Activated naive CD4-positive, alpha-beta T cell treated with anti-CD3 and anti-CD28 coated beads, Interleukin-2, amount 50 U/mL, for 24 hours (primary cell): ENCODE measurements at regions not wholly inside any gene's neighbourhood (a gene's known extent, or its start where the extent isn't known, plus 50 kb on each side); places are given as distances from the start of the nearest gene placed in this dataset.

Experiments
- H3K27ac Mint-ChIP-seq: one replicate; pipeline ENCODE4 v1.8.0; 2021; ENCODE audit warnings: mild to moderate bottlenecking, mixed read lengths
- H3K27me3 Mint-ChIP-seq: one replicate; pipeline ENCODE4 v1.8.0; 2021; ENCODE audit warnings: mixed read lengths
- H3K36me3 Mint-ChIP-seq: one replicate; pipeline ENCODE4 v1.8.0; 2021; ENCODE audit warnings: mixed read lengths
- H3K4me1 Mint-ChIP-seq: one replicate; pipeline ENCODE4 v1.8.0; 2021; ENCODE audit warnings: mixed read lengths
- H3K4me3 Mint-ChIP-seq: one replicate; pipeline ENCODE4 v1.8.0; 2021; ENCODE audit warnings: mild to moderate bottlenecking, mixed read lengths
- H3K9me3 Mint-ChIP-seq: one replicate; pipeline ENCODE4 v1.8.0; 2021; ENCODE audit warnings: mixed read lengths

DNA sequence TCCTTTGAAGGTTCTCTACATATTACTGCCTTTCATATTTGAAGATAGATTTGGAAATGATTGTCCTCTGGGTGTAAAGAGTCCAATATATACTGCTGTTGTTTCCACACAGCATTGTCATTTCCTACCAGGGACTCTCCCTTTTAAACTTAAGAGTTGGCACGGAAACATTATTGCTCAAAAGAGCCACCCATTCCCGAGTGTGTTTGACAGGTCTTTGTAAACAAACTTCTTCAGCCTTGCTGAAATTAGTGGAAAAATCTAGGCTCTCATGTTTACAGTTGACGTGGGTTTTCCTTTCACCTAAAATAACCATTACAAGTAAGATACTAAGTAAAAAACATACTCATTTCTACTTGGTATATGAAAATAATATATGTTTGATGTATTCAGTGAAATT lies 111.4 kb upstream of the LIMCH1 start:
- H3K9me3 Mint-ChIP-seq = no peaks in the 10 kb centered on the region
- no peak overlapping the region for H3K27ac Mint-ChIP-seq
- no peaks in the 10 kb centered on the region for H3K36me3 Mint-ChIP-seq
- no peak overlapping the region for H3K4me3 Mint-ChIP-seq
- H3K27me3 Mint-ChIP-seq = peaks cover 1% of the 10 kb centered on the region
- no peaks in the 10 kb centered on the region for H3K4me1 Mint-ChIP-seq

DNA sequence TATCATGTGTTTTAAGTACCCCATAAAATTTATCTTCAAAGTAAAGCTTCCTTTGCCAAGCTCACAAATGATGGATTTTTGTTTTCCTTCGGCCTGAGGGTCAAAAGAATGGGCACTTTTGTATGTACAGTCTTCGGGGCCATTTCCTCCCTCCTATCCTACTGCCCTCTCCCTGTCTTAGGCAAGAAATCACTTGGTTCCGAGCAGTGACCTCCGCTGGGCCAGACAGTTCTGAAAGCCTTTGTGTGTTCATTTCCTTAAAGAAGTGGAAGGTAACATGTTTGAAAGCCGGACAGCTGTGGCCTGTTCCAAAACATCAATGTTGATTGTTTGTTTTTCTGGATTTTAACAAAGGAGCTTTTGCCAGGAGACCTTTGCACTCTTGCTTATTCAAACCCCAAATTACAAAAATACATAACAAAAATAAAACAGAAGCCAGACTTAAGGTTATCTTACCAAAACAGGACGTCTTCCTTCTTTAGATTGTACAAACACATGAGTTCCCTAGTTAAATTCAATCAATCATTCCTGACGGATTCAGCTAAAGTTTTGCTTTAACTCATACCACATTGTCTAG lies 110.6 kb upstream of the LIMCH1 start:
- no peaks in the 10 kb centered on the region for H3K9me3 Mint-ChIP-seq

DNA sequence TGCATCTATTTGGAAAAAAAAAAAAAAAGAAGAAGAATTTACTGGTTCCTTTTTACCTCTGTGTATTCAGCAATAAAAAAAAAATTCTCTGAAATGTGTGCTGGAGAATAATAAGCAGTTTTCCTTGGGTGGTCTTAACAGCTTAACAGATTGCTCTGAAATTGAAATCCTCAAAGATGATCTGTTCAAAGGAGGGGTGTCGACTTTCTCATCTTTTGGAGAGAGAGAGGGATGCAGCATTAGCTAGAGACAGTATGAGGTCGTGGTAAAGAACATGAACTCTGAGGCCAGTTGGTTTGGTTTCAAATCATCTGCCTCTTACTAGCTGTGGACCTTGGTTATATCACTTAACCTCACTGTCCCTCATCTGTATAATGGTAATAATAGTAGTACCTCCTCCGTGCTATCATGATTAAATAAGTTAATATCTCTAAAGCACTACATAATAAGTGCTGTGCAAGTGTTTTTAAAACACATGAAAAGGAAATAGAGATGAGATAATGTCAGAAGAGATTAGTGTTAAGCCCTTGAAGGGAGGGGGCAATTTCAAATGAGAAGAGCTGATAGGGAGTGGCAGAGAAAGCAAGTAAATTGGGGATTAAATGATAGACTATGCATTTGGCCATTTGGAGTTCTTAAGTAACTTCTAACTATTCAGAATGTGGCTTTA lies 109.9 kb upstream of the LIMCH1 start:
- Mint-ChIP-seq H3K36me3 (no peaks in the 10 kb centered on the region), H3K27ac (no peak overlapping the region), H3K4me3 (no peak overlapping the region), H3K27me3 (peaks cover 1% of the 10 kb centered on the region), H3K4me1 (no peaks in the 10 kb centered on the region), H3K9me3 (no peaks in the 10 kb centered on the region)

More for the DNA sequence above, 110.6 kb upstream of the LIMCH1 start:
- Mint-ChIP-seq H3K36me3 (no peaks in the 10 kb centered on the region), H3K4me1 (no peaks in the 10 kb centered on the region), H3K27ac (no peak overlapping the region), H3K27me3 (peaks cover 1% of the 10 kb centered on the region), H3K4me3 (no peak overlapping the region)

DNA sequence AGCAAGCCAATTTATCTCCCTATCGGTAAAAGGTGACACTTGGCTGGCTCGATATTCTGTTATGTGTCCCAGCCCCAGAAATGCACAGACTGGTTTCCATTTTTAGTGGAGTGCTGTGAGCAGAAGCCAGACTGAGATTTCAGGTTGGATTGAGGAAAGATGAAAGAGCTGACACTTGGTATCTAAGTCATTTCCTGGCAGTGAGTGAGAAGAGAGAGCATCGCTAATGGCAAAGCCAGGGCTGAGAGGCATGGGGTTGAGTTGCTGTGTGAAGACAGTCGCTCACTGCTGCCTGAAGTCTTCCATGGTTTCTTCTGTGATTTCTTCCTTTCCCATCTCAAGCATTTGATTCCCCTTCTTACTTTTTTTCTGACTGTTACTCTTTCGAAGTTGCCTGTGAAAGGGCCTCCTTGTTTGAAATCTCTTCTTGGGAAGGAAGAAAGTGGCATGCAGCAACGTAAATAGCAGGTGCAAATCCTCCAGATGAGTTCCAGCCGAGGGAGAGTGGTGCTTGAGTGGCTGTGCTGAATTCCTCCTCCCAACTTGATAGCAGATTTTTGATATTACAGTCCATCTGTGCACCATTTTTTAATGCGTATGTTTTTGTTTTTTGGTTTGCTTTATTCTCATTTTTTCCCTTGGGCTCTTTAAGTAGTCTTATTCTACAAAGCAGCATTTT lies 109.2 kb upstream of the LIMCH1 start:
- Mint-ChIP-seq H3K9me3 (no peaks in the 10 kb centered on the region), H3K27me3 (peaks cover 1% of the 10 kb centered on the region), H3K4me3 (no peak overlapping the region), H3K27ac (no peak overlapping the region), H3K4me1 (no peaks in the 10 kb centered on the region), H3K36me3 (no peaks in the 10 kb centered on the region)

DNA sequence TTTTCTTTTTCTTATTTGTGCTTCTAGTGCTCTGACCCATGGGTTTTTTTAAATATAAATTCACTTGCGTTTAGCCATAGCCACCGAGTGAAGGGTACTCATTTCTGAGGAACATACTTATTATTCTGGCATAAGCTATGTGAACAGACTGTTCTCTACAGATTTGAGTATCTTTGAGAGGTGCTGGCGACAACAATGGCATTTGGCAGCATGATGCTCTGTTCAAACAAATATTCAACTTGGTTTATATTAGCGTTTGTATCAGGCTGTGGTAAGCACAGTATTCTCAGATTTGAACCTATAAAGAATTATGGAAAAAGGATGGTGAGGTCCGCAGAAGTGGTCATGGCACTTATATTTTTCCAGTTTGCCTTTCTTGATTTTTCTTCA lies 108.7 kb upstream of the LIMCH1 start:
- Mint-ChIP-seq H3K4me3 (no peak overlapping the region), H3K4me1 (no peaks in the 10 kb centered on the region), H3K9me3 (no peaks in the 10 kb centered on the region), H3K27ac (no peak overlapping the region), H3K27me3 (peaks cover 1% of the 10 kb centered on the region), H3K36me3 (no peaks in the 10 kb centered on the region)

DNA sequence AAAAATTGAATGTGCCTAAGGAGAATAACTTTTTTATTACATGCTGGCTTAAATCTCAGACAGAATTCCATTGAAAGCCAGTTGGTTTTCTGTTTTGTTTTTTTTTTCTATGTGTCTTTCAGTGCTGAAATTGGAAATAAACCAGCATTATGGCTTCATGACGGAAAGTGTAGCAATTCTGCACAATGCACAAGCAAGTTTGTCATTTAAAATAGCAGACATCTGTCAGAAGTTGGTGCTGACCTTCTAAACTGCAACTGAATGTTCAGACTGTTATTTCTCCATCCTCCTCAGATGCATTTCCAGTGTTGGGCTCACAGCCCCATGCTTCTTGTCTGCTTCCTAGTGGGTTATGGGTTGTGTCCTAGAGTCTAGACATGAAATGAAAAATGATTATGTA lies 107.2 kb upstream of the LIMCH1 start:
- Mint-ChIP-seq H3K36me3 (no peaks in the 10 kb centered on the region), H3K27ac (no peak overlapping the region)

DNA sequence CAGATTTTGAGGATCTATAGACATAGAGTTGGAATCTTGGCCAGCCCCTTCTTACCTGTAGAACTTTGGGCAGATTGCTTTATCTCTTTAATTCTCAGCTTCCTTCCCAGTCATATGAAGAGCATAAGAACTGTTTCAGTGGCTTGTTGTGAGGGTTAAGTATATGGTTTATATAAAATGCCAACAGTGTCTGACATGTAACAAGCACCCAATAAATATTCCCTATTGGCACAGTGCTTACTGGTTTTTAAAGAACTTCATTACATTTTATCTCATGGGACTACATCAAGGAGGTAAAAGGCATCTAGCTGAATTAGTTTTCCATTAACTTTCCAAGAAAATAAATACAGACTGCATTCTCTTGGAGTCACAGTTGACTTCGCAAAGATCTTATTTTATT lies 106.7 kb upstream of the LIMCH1 start:
- no peaks in the 10 kb centered on the region for H3K9me3 Mint-ChIP-seq
- no peaks in the 10 kb centered on the region for H3K27me3 Mint-ChIP-seq
- H3K4me1 Mint-ChIP-seq = no peaks in the 10 kb centered on the region
- H3K36me3 Mint-ChIP-seq = no peaks in the 10 kb centered on the region
- H3K4me3 Mint-ChIP-seq = no peak overlapping the region
- no peak overlapping the region for H3K27ac Mint-ChIP-seq

More for the DNA sequence above, 107.2 kb upstream of the LIMCH1 start:
- Mint-ChIP-seq H3K4me3 (no peak overlapping the region), H3K4me1 (no peaks in the 10 kb centered on the region), H3K9me3 (no peaks in the 10 kb centered on the region), H3K27me3 (no peaks in the 10 kb centered on the region)

DNA sequence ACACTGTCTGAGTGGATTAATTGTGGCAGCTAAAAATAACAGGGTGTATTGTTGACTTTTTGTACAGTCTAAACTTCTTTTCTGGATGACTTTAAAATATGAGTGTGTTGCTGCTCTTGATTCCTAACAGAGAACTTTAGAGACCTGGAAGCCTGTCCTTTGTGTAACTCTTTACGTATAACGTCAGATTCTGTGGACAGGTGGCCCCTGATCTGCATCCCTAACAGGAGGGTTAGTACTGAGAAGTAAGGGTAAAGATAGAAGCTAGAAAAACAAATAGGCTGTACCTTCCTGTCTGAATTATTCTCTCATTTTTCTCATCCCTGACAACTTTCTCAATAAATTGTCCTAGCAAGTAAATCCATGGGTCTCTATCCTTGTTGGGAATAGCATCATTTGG lies 105.7 kb upstream of the LIMCH1 start:
- Mint-ChIP-seq H3K4me1 (no peaks in the 10 kb centered on the region), H3K9me3 (no peaks in the 10 kb centered on the region)

DNA sequence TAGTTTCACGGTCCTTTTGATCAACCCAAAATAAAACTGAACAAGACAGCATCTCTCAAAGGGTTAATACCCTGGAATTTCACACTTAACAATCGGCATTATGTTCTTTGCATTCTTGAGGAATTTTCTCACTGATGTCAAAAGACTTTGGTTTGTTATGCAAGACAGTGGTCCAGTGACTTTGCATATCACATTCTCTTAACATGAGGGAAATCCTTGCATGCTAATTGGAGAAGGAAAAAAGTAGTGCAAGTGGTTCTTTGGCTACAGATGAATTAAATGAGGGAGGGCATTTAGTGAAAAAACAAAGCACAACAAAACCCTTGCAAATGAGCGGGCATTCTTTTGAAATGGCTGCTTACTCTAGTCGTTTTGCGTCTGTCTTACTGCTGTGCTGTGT lies 105.1 kb upstream of the LIMCH1 start:
- H3K4me1 Mint-ChIP-seq = no peaks in the 10 kb centered on the region
- no peaks in the 10 kb centered on the region for H3K27me3 Mint-ChIP-seq
- H3K4me3 Mint-ChIP-seq = no peak overlapping the region
- no peak overlapping the region for H3K27ac Mint-ChIP-seq
- H3K36me3 Mint-ChIP-seq = no peaks in the 10 kb centered on the region
- H3K9me3 Mint-ChIP-seq = no peaks in the 10 kb centered on the region

More for the DNA sequence above, 105.7 kb upstream of the LIMCH1 start:
- no peak overlapping the region for H3K27ac Mint-ChIP-seq
- H3K36me3 Mint-ChIP-seq = no peaks in the 10 kb centered on the region
- no peak overlapping the region for H3K4me3 Mint-ChIP-seq
- H3K27me3 Mint-ChIP-seq = no peaks in the 10 kb centered on the region

DNA sequence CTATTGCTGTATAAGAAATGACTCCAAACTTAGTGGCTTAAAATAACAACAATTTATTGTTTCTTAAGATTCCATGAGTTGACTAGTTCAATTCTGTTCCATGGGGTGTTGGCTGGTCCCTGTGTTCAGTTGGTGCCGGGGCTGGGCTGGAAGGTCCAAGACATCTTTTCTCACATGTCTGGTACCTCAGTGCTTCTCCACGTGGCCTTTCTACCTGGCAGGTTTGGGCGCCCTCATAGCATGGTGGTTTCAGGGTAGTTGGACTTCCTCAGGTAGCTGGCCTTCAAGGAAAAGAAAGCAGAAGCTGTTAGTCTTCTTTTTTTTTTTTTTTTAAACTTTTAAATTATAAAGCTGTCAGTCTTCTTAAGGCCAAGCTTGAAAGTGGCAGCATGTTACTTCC lies 104.6 kb upstream of the LIMCH1 start:
- no peak overlapping the region for H3K27ac Mint-ChIP-seq
- no peaks in the 10 kb centered on the region for H3K4me1 Mint-ChIP-seq
- no peaks in the 10 kb centered on the region for H3K36me3 Mint-ChIP-seq
- no peaks in the 10 kb centered on the region for H3K27me3 Mint-ChIP-seq
- no peak overlapping the region for H3K4me3 Mint-ChIP-seq
- no peaks in the 10 kb centered on the region for H3K9me3 Mint-ChIP-seq

DNA sequence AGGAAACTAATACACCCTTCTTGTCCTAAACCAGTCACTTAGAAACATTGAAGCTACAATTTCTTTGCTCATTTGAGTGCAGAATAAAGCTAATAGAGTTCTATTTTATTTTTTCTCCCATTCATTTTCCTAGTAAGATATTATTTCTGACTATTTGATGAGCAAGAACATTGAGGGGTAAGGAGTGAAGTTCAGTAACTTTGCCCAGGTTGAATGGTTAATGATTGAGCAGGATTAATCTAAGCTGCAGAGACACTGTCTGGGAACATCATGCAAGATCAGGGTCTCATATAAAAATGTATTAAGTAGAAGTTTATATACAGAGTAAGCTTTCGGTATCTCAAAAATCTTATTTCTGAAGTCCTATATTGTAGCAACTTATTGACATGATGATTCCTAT lies 102.4 kb upstream of the LIMCH1 start:
- H3K27ac Mint-ChIP-seq = no peak overlapping the region
- H3K4me1 Mint-ChIP-seq = no peaks in the 10 kb centered on the region
- H3K36me3 Mint-ChIP-seq = no peaks in the 10 kb centered on the region
- no peak overlapping the region for H3K4me3 Mint-ChIP-seq
- H3K27me3 Mint-ChIP-seq = peaks cover 1% of the 10 kb centered on the region
- no peaks in the 10 kb centered on the region for H3K9me3 Mint-ChIP-seq

DNA sequence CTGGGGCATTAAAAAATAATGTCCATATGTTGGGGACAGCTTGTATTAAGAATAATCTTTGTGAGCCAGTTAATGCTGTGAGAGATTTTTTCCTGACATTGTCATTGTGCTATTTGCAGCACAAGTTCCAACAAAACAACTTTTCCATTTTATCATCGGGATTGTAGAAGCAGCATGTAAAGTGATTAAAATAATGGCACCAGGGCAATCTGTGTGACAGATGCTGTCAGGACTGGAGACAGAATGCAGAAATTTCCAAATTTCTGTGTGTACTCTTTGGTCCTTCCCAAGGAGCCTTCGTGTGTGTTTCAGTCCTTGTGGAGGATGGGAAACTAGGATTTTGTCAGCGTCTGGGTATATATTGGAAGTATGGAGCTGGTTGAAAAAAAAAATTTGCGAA lies 101.5 kb upstream of the LIMCH1 start:
- H3K4me3 Mint-ChIP-seq = no peak overlapping the region
- no peaks in the 10 kb centered on the region for H3K4me1 Mint-ChIP-seq
- no peaks in the 10 kb centered on the region for H3K36me3 Mint-ChIP-seq
- H3K9me3 Mint-ChIP-seq = no peaks in the 10 kb centered on the region
- peak overlapping the region; percentile 52 for H3K27ac Mint-ChIP-seq
- H3K27me3 Mint-ChIP-seq = peaks cover 4% of the 10 kb centered on the region

DNA sequence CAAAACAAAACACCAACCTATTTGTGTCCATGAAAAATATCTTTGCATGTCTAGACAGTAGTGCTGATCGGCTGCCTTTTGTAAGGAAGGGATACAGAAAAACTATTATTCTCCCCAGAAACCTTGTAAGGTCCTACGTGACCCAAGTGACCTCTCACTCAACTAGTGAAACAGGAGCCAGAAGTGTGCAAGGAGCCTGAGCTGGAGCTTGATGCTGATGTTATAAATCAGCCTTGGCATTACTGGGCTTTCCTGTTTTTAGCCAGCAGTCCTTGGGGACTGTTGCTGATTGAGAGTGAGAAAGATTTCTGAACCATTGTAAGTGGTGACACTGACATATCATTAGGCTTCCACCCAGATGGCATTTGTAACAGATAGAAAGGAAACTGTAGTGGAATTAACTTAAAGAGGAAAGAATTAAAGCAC lies 100.8 kb upstream of the LIMCH1 start:
- Mint-ChIP-seq H3K27ac (no peak overlapping the region), H3K36me3 (no peaks in the 10 kb centered on the region), H3K27me3 (peaks cover 4% of the 10 kb centered on the region), H3K4me3 (no peak overlapping the region), H3K4me1 (no peaks in the 10 kb centered on the region), H3K9me3 (no peaks in the 10 kb centered on the region)

DNA sequence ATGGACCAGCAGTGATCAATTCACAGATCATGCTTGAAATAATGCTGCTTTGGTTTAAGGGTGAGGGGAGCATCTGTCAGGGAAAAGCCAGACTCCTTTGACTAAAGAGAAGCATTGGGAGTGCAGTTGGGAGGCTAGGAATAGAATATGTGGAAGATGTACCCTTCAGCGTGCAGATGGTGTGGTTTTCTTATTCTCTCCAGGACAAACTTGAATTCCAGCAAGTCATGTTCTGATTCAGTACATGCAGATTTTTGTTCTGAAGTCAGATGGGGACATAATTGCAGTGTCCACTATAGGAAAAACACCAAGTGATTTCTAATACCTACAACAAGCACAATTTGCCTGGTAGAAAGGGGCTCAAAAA lies 99.0 kb upstream of the LIMCH1 start:
- no peak overlapping the region for H3K27ac Mint-ChIP-seq
- peaks cover 4% of the 10 kb centered on the region for H3K27me3 Mint-ChIP-seq
- no peak overlapping the region for H3K4me3 Mint-ChIP-seq
- H3K36me3 Mint-ChIP-seq = no peaks in the 10 kb centered on the region
- H3K9me3 Mint-ChIP-seq = no peaks in the 10 kb centered on the region
- no peaks in the 10 kb centered on the region for H3K4me1 Mint-ChIP-seq

DNA sequence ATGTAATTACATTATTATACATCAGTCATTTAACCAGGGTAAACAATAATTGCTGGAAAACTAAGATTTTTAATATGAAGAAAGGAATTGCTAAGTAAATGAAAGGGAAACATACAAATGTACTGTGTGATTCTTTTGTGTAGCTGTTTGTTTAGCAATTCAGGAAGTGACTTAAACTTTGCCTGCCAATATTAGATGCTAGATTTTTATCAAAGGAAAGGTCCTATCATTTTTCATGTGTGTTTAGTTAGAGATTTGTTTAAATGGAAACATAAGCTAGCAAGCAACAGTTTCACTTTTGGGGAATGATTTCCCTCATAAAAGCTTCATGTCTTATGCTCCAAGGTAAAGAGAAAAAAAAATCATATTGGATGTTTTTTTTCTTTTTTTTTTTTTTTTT lies 95.1 kb upstream of the LIMCH1 start:
- no peak overlapping the region for H3K27ac Mint-ChIP-seq
- no peaks in the 10 kb centered on the region for H3K36me3 Mint-ChIP-seq
- peaks cover 4% of the 10 kb centered on the region for H3K27me3 Mint-ChIP-seq
- no peaks in the 10 kb centered on the region for H3K4me1 Mint-ChIP-seq
- H3K9me3 Mint-ChIP-seq = no peaks in the 10 kb centered on the region
- H3K4me3 Mint-ChIP-seq = no peak overlapping the region

DNA sequence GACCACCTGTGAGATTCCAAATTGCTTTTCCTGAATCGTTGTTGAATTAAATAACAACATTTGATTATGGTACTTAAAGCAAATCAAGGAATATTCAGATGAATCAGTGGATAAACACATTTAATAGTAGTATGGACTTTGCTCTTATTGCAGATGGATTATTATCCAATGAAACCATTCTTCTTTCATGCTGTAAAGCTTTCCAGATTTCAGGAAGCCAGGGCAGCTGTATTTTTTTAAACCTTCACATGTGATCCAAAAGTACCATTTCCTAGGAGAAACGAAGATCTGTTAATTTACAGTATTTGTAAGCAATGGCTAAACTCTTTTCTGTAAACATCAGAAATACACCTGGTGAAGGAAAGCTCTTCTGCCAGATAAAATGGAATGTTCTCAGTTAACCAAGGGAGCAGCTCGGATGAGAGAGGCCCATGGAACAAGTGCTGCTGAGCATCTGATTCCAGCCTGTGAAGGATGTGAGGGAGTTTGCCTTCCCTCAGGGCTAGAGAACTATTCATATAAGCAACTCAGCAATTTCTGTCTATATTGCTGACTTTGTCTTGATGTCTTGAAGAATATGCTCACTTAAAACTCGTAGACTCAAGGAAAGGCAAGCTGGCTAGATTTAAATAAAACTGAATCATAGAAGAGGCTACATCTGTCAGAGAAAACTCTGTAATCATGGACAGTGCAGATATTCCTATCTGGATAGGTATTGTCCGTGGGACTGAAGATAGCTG lies 94.4 kb upstream of the LIMCH1 start:
- H3K27me3 Mint-ChIP-seq = peaks cover 4% of the 10 kb centered on the region
- H3K4me3 Mint-ChIP-seq = no peak overlapping the region
- no peaks in the 10 kb centered on the region for H3K9me3 Mint-ChIP-seq
- no peaks in the 10 kb centered on the region for H3K4me1 Mint-ChIP-seq
- no peaks in the 10 kb centered on the region for H3K36me3 Mint-ChIP-seq
- no peak overlapping the region for H3K27ac Mint-ChIP-seq
